Testis (tissue), 2 donors: ENCODE measurements at regions not wholly inside any gene's neighbourhood (a gene's known extent, or its start where the extent isn't known, plus 50 kb on each side); places are given as distances from the start of the nearest gene placed in this dataset.
"Not testable (repeated sequence)": the region's sequence is repeated elsewhere in the genome, so short reads cannot be mapped to it uniquely, and the experiment has no call there.

Experiments used
- CTCF ChIP-seq, 3 experiments: fragments of 450-650 bp in 2 of 3; fragments of 200-600 bp in 1 of 3; sonication (generic) in 1 of 3; IDR thresholded peaks; one replicate each; pipeline ENCODE4 v1.5.1; 2016 to 2019; ENCODE audit warnings: antibody characterized with exemption in 3 of 3, mild to moderate bottlenecking in 2 of 3, moderate library complexity in 1 of 3
- POLR2A ChIP-seq: fragments of 450-650 bp; IDR thresholded peaks from one replicate; pipeline ENCODE4 v1.6.1; 2017; ENCODE audit warnings: antibody characterized with exemption, mild to moderate bottlenecking, moderate library complexity

DNA sequence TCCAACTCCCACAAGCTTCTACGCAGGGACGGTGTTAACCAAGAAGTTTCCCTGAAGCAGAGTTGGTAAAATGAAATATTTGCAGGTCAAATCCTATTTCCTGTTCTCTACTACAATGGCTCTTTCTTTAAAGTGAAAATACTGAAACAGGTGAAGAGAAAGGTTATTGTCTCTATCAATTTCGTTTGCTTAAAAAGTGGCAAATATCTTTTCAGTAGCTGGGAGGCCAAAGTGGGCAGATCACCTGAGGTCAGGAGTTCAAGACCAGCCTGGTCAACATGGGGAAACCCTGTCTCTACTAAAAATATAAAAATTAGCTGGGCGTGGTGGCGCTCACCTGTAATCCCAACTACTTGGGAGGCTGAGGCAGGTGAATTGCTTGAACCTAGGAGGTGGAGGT is 134.2 kb upstream of the TPM1 start:
- TF ChIP-seq POLR2A; CTCF (IDR thresholded peaks at IDR 0.05): not testable (repeated sequence)
